Pancreas (tissue), 10 donors: ENCODE measurements at regions not wholly inside any gene's neighbourhood (a gene's known extent, or its start where the extent isn't known, plus 50 kb on each side); places are given as distances from the start of the nearest gene placed in this dataset.
"Not testable (repeated sequence)": the region's sequence is repeated elsewhere in the genome, so short reads cannot be mapped to it uniquely, and the experiment has no call there.

ENCODE experiments used
- ATAC-seq, 4 donors: fragments of 200-7000 bp; cut with Tn5 transposase; one replicate each; pipeline versions ENCODE4 v1.8.0 to v1.9.1; 2020; ENCODE audit warnings: mild to moderate bottlenecking in 4 of 4, moderate library complexity in 4 of 4
- DNase-seq, 6 donors: peaks; one replicate each; pipeline ENCODE4 v3.0.0-alpha.2; 2020
- FAIRE-seq: peaks from 2 replicates; lab custom pipeline; 2012; peaks lifted over from hg19 to GRCh38; lab: Jason Lieb, UNC
- H3K27ac ChIP-seq, 4 donors: fragments of 200-600 bp; sonication (generic); 1 replicate in 3 of 4; 2 replicates in 1 of 4; pipeline versions ENCODE4 v1.5.0 to v1.8.0; 2020
- H3K27me3 ChIP-seq, 4 donors: fragments of 200-600 bp; one replicate each; pipeline ENCODE4 v1.8.0; 2021
- H3K36me3 ChIP-seq, 3 donors: fragments of 200-600 bp; sonication (generic) in 1 of 3; one replicate each; pipeline versions ENCODE4 v1.5.0 to v1.8.0; 2020 to 2021
- H3K4me1 ChIP-seq, 3 donors: fragments of 200-600 bp; one replicate each; pipeline ENCODE4 v1.8.0; 2021
- H3K4me3 ChIP-seq, 4 donors: fragments of 200-600 bp; sonication (generic) in 2 of 4; one replicate each; pipeline versions ENCODE4 v1.5.0 to v1.8.0; 2020 to 2021
- H3K9me3 ChIP-seq, 4 donors: fragments of 200-600 bp; one replicate each; pipeline ENCODE4 v1.8.0; 2021
- WGBS, 2 donors: extraction: QIAGEN DNeasy Blood & Tissue Kit; methylation state at CpG; one replicate each; pipeline ENCODE4 v1.1.7; 2013; 5-methylcytosine and 5-hydroxymethylcytosine counted together
- intact Hi-C, 3 donors: fragments of 100-400 bp; cut with DNase I; formaldehyde crosslinking; loops; one replicate each; pipeline versions ENCODE4 v1.11.1 to v1.14.2; 2022
- TF ChIP-seq, protein P1 (sequence below), 4 donors: fragments of 200-600 bp; sonication (generic) in 3 of 4; IDR thresholded peaks; one replicate each; pipeline versions ENCODE4 v1.5.0 to v1.8.0; 2021; ENCODE audit warnings: antibody characterized with exemption in 4 of 4
- donor health status: healthy with polysubstance abuse.
- donor health status: DM: no; HTN: no; CAD: no; lungs with moderate emphysema.
- donor health status: DM: no; HTN: no; CAD: no.
- donor health status: control.
- donor health status: control.
- donor health status: Bipolar disorder and iron deficiency.
- donor health status: DM: yes; HTN: yes; CAD: no.
- donor health status: DM: no; HTN: no; CAD: no.
- donor health status: DM: no; HTN: no; CAD: no.
- donor health status: DM: yes; HTN: yes; CAD: no.

DNA sequence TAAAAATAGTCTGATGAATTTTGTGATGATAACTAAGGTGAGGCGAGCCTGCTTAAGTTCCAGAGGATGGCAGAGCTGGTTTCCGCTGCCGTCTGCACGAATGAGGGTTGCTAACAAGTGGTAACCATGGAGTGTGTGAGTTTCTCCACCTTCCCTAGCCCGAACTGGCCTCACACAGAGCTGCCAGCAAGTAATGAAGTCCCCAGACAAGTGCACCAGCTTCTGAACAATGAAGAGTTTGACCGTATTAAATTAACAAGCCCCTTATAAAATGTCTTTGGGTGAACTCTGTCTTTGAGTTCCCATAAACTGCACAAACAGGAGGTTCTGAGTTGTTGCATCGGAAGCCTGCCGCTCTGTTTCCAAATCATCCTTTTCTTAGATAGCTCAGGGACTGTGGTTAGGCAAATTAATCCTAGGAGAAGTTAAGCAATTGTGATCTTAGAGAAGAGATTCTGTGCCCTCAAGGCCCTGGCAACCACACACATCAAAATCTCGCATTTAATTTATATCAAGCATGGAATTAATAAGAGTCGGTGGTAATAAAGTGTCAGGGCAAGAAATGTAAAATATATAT is 274.1 kb upstream of the DAAM1 start:
- no peak overlapping the region for H3K27ac ChIP-seq
- FAIRE-seq (no peak), ATAC-seq (no peak), DNase-seq (no peak)
- TF ChIP-seq, protein P1, sequence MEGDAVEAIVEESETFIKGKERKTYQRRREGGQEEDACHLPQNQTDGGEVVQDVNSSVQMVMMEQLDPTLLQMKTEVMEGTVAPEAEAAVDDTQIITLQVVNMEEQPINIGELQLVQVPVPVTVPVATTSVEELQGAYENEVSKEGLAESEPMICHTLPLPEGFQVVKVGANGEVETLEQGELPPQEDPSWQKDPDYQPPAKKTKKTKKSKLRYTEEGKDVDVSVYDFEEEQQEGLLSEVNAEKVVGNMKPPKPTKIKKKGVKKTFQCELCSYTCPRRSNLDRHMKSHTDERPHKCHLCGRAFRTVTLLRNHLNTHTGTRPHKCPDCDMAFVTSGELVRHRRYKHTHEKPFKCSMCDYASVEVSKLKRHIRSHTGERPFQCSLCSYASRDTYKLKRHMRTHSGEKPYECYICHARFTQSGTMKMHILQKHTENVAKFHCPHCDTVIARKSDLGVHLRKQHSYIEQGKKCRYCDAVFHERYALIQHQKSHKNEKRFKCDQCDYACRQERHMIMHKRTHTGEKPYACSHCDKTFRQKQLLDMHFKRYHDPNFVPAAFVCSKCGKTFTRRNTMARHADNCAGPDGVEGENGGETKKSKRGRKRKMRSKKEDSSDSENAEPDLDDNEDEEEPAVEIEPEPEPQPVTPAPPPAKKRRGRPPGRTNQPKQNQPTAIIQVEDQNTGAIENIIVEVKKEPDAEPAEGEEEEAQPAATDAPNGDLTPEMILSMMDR (IDR thresholded peaks at IDR 0.05), result no peak
- H3K4me1 ChIP-seq, result no peaks in the 10 kb centered on the region
- H3K4me3 ChIP-seq, result no peak overlapping the region
- intact Hi-C loops, result no loop called here
- H3K9me3 ChIP-seq, result no peaks in the 10 kb centered on the region
- no peaks in the 10 kb centered on the region for H3K36me3 ChIP-seq
- H3K27me3 ChIP-seq, result peaks cover 0 to 3% (median 0%) of the 10 kb centered on the region in 4 donors
- WGBS, 2 donors, result 63 to 67% methylated on average over 10 of the region's 10 CpGs

DNA sequence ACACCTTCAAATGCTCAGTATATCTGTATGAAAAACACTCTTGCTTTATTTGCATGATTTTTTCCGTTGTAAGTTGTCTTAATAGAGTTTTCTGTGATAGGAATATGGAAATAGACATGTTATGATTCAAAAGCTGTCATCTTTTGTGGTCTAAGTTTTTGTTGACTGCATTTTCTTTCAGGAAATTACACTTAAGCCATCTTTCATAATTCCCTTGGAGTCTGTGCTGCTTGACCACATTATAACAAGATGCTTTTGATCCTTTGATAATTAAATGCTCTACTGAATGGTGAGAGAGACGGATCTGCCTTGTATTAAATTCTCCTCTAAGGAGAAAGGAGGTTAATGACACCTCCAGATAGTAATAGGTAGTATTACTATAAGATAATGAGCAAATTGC is 272.8 kb upstream of the DAAM1 start:
- Histone ChIP-seq H3K4me3 (no peak overlapping the region), H3K4me1 (no peaks in the 10 kb centered on the region), H3K9me3 (no peaks in the 10 kb centered on the region), H3K36me3 (no peaks in the 10 kb centered on the region), H3K27ac (no peak overlapping the region), H3K27me3 (peaks cover 0 to 6% (median 0%) of the 10 kb centered on the region in 4 donors)
- DNase-seq (no peak), FAIRE-seq (no peak), ATAC-seq (no peak)
- 61% methylated on average over 2 of the region's 2 CpGs for WGBS, 2 donors
- TF ChIP-seq, protein P1 (IDR thresholded peaks at IDR 0.05), result no peak
- intact Hi-C loops, result no loop called here

DNA sequence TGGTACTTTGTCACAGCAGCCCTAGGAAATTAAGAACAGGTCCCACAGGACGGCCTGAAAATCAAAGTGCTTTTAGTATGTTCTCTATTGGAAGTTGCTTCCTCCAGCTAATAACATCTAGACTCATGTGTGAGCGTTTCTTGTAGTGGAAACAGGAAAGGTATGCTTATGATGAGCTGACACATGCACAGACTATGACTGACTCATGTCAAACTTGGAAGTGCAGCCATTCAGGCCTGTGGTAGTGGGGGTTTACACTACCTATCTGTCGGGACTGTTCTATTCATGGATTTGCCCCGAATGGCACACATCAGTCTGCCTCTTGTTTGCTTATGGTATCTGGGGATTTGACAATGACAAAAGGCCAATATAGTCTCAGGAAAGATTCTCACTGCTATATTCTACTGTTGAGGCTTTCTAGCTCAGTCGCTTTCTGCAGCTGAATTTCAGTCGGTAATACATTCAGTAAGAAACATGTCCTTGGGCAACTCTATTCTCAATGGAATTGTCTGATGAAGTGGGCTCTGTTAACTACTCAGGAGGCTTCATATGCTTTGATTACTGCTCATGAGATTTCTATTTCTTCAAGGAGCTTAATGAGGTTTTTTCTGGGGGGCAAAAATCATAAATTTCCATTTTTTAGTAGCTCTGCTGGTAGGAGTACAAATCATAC is 270.3 kb upstream of the DAAM1 start:
- no peak for FAIRE-seq
- WGBS, 2 donors, result 63 to 67% methylated on average over 6 of the region's 6 CpGs
- peaks cover 0 to 7% (median 0%) of the 10 kb centered on the region in 4 donors for H3K27me3 ChIP-seq
- H3K4me3 ChIP-seq, result no peak overlapping the region
- no peak for ATAC-seq
- H3K9me3 ChIP-seq, result no peaks in the 10 kb centered on the region
- no peak overlapping the region for H3K27ac ChIP-seq
- H3K36me3 ChIP-seq, result no peaks in the 10 kb centered on the region
- TF ChIP-seq, protein P1 (IDR thresholded peaks at IDR 0.05), result no peak
- intact Hi-C loops, result no loop called here
- DNase-seq, result no peak
- no peaks in the 10 kb centered on the region for H3K4me1 ChIP-seq

DNA sequence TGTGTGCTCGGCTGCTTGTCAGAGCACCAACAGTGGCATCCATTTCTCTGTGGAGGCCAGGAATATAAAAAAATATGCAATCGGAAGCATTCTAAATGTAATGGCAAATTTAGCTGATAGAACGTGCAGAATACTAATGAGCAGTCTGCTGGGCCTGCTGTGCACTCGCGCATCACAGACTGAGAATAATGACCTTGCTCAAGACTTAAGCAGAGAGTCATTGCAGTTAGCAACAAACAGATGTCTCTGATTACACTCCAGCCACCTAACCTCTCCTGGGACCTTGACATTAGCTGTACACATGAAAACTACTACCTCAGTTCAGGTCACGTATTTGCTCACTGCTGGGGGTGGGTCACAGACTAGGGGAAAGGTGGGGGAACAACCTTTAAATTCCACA is 269.2 kb upstream of the DAAM1 start:
- intact Hi-C loops, result no loop called here
- no peaks in the 10 kb centered on the region for H3K9me3 ChIP-seq
- FAIRE-seq (no peak), ATAC-seq (no peak), DNase-seq (no peak)
- H3K4me1 ChIP-seq, result no peaks in the 10 kb centered on the region
- WGBS, 2 donors, result 50 to 59% methylated on average over 6 of the region's 6 CpGs
- peaks cover 0 to 7% (median 0%) of the 10 kb centered on the region in 4 donors for H3K27me3 ChIP-seq
- no peaks in the 10 kb centered on the region for H3K36me3 ChIP-seq
- no peak overlapping the region for H3K4me3 ChIP-seq
- H3K27ac ChIP-seq, result no peak overlapping the region
- TF ChIP-seq, protein P1 (IDR thresholded peaks at IDR 0.05), result no peak

DNA sequence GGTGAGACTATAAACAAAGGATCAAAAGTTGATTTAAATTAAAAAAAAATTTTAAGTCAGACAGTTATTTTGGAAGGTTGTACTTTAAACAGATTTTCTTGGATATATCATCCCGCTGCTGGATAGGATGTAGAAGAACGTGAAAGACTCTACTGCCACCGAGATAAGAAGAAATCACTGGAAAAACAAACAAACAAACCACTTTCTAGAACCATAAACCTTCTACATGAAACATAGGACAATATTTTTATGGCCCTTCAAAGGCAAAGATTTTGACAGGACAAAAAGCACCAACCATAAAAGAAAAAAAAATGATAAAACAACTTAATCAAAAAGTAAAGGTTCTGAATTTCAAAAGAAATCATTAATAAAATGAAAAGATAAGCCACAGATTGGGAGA is 268.2 kb upstream of the DAAM1 start:
- no peak for ATAC-seq
- TF ChIP-seq, protein P1 (IDR thresholded peaks at IDR 0.05), result no peak
- Histone ChIP-seq H3K4me3 (no peak overlapping the region), H3K36me3 (no peaks in the 10 kb centered on the region), H3K27me3 (peaks cover 0 to 7% (median 0%) of the 10 kb centered on the region in 4 donors), H3K27ac (no peak overlapping the region), H3K9me3 (no peaks in the 10 kb centered on the region), H3K4me1 (no peaks in the 10 kb centered on the region)
- intact Hi-C loops, result no loop called here
- WGBS, 2 donors, result 42 to 50% methylated on average over 3 of the region's 3 CpGs
- no peak for DNase-seq
- FAIRE-seq, result no peak

DNA sequence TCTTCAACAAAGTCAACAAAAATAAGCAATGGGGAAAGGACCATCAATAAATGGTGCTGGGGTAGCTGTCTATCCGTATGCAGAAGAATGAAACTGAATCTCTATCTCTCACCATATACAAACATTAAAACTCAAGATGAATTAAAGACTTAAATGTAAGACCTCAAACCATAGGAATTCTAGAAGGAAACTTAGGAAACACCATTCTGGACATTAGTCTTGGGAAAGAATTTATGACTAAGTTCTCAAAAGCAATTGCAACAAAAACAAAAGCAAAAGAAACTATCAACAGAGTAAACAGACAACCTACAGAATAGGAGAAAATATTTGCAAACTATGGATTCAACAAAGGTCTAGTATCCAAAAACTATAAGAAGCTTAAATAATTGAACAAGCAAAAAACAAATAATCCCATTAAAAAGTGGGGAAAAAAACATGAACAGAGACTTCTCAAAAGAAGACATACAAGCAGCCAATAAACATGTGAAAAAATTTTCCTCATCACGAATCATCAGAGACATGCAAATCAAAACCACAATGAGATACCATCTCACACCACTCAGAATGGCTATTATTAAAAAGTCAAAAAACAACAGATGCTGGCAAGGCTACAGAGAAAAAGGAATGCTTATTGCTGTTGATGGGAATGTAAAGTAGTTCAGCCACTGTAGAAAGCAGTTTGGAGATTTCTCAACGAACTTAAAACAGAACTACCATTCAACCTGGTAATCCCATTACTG is 266.1 kb upstream of the DAAM1 start:
- H3K27me3 ChIP-seq, H3K4me3 ChIP-seq, H3K27ac ChIP-seq, DNase-seq, intact Hi-C loops, ATAC-seq, H3K36me3 ChIP-seq, H3K4me1 ChIP-seq, H3K9me3 ChIP-seq, FAIRE-seq: not testable (repeated sequence)
- WGBS, 2 donors, result 53 to 58% methylated on average over 3 of the region's 3 CpGs
